ENCODE measurements at regions not wholly inside any gene's neighbourhood (a gene's known extent, or its start where the extent isn't known, plus 50 kb on each side); places are given as distances from the start of the nearest gene placed in this dataset.

DNA sequence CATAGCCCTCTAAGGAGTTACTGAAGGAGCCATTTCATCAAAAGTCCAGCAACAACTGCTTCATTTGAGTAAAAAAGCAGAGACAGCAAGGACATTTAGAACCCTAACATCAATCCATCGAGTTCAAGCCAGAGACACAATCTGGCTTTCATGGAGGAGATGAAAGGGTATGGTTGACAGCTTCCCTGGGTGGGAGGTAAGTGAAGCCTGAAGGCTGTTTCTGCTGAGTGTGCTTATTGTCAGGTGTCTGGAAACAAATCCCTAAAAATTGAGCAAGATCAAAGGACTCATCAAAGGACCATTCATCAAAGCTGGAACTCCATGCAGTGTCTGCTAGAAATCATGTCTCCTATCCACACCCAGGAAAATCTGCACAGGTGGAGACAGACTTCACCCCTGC is 104.4 kb upstream of the CCDC196 start:
- DNase-seq = no peak

DNA sequence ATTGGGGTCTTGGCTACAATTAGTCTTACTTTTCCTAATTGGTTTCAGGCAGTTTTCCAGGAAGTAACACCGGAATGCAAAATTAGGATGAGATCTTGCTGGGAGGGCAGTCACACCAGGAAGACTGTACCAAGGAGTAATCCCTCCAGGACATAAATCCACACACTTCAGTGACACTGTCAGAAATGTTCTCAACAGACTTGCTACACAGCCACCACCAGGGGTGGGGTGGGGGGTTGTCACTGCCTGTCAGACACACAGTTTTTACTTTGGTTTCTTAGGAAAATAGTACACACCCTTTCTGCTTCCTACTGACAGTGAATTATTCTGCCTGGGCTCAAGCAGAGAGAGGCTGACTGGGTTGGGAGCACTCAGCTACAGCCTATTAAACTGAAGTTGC is 102.9 kb upstream of the CCDC196 start:
- no peak for DNase-seq

DNA sequence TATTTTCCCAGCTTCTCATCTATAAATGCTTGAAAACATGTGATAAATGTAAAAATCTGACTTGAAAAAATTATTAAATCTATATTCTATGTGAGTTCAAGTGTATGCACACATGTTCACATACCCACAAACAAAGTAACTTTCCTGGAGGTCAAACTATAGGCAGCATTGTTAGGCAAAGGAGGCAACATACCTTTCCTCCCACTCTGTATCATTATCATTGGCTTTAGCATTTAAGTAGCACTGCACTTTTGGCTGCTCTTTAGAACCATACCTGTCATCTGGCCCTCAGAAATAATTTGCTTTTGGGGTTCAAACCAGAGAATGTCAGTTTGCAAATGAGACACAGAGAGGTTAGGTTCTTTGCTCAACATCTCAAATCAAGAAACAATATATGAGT is 102.4 kb upstream of the CCDC196 start:
- no peak for DNase-seq

DNA sequence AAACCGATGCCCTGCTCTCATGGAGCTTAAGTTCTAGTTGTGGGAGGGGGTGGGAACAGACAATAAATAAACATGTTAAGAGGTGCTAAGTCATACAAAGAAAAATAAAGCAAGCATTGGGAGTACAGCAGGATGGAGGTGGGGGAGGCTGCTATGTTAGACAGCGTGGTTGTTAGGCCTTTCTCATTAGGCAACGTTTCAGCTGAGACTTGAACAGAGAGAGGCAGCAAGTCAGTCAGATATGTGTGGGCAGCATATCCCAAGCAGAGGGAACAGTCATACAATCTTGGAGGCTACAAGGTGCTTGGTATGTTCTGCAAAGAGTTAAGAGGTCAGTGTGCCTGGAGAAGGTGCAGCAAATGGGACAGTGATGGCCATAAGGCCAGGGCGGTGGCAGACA is 97.7 kb upstream of the CCDC196 start:
- DNase-seq = no peak

DNA sequence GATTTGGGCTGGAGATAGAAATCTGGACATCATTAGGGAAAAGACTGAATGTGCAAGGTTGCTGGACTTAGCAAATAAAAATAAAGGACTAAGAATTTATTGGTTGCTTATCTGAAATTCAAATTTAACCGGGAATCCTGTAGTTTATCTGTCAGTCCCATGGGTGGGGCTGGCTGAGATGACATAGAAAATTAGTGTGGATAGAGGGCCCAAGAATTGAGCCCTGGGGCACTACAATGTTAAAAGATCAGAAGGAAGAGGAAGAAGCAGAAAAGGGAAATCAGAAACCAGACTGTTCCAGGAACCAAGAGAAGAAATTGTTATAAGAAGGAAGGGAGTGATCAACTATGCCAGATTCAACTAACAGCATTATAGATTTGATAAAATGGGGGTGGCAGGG is 96.7 kb upstream of the CCDC196 start:
- no peak for DNase-seq

DNA sequence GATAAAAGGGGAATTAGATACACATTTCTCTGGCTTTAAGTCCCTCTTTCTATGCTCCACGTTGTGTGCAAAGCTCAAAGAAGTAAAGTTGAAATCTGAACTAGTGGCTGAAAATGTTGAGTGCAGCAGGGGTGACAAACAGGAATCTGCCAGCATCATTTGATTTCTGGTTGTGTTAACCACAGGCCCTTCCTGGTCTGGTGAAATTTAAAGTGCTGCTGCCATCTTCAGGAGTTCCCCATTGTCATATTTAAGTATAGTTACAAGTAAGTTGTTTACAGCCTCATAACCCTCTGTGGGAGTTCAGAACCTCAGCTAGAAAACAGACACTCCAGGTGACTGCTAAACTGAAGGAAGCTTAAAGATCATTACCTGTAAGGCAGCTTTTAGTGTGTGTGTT is 90.9 kb upstream of the CCDC196 start:
- DNase-seq = peak; percentile 30

DNA sequence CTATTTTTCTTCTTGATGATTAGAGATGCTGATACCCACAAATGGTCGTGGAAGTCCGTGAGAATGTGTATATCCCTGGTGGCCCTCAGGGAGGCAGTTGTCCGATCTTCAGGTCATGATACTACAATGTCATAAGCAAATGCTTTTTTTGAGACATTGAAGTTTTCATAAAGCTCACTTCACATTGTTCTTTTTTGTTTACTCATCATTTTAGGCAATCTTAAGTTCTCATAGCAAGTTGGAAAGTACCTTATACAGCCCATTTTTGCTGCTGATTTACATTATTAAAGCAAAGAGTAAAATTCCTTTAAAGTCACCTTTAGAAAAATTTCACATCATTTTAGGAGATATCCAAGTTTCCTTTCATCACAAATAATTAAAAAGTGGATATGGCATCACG is 90.0 kb upstream of the CCDC196 start:
- no peak for DNase-seq

DNA sequence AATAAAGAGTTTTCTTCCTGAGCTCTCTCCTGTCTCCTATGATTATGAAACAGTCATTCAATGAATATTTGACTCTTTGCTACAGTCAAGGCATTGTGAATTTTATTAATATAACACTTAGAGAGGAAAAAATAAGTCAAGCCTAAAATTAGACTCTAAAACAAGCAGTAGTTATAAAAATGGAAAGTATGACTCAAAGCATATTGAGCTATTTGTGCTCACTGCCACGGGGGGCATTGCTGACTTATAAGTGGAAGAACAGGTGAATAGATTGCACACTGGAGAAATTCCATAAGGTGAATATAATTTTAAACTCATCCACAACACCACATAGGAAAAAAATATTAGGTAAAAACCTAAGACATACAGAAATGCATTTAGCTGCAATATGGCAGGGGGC is 87.7 kb upstream of the CCDC196 start:
- no peak for DNase-seq

DNA sequence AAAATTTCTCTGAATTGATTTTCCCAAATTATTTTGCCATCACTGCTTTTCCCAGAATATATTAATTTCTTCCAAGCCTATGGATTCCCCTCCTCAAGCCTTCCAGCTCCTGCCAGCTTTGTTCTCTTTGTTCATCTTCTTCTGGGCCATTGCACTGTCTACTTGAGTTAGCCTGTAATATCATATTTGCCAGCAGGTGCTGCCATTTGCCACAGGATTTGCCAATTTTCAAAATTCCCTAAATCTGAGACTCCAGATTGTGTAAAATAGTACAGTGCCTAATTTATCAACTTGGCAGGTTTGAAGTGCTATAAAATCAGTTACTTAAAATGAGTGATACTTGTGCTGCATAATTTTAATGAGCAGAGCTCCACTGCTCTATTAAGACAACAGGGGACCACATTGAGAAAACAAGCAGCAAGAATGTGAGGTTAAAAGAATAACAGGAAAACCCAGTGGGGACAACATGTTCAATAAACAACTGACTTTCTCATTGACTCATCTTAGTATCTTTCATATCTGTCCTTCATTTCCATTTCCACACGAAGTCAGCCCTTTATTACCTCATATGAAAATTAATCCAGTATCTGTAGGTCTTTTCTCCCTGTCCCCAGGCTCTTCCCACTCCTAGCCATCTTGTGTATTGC is 84.6 kb upstream of the CCDC196 start:
- no peak for DNase-seq

DNA sequence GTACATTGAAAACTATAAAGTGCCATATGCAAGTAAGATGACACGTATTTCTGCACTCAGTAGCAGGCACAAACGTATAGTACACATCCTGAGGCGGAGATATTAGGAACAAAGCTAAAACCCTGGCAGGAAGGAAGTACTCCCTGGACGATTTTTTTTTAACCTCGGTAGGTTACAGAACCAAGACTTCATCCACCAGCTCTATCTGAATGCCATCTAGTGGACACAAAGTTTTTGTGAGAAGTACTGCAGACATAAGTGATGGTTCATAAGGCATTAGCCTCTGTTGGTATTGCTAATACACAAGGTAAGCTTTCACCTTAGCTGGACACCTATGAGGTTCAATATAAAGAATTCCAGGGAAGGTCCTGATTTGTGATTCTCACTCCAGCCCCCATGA is 83.0 kb upstream of the CCDC196 start:
- DNase-seq = no peak

DNA sequence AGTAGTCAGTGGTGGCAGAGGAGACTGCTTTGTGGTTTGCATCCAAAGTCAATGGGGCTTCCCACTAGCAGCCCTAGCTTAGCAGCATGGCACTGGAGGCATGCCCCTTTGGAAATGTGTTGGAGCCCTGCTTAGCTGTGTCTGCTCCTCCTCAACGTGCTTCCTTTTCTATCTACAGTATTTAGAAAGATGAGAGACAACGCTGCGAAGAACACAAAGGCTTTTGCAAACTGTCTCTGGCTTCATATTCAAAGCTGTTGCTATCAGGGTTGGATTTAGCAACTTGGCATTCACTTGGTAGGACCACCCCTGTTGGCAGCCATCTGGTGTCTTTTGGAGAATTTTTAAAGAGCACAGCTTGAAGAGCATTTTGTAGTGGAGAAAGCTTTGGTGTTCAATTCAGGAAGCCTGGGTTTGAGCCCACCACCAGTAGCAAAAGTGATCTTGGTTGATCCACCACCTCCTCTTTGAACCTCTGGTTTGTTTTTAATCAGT is 82.1 kb upstream of the CCDC196 start:
- no peak for DNase-seq

DNA sequence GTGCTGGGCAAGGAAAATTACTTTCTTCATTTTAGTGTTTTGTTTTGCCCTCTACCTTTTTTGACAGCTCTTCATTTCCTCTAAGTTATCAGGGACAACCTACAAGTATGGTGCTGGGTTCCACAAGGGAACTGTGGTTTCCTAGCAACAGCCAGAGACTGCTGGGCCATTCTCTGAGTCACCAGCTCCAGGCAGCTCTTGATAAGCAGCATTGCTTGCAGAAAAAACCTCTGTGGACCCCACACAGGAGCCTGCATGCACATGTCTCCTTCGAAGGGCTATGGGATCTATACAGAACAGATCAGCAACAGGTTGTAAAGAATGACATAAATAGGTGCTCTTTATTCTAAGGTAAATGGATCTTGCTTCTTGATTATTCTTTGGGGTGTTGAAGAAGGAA is 81.0 kb upstream of the CCDC196 start:
- DNase-seq = no peak

DNA sequence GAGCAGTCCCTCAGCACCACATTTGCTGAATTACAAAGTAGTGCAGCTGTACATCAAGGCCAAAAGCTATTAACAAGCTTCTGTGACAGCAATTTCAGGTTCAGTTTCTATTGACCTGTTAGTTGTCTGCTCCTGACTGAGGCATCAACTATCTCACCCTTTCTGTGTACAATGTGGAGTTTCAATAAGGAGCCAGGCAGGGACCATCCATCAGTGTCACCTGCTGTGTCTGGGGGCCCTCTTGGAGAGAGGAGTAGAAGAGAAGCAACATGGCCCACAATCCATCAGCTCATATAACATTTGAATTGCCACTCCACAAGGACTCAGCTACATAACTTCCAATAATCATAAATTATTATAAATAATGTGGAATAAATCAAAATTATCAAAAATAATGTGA is 72.3 kb upstream of the CCDC196 start:
- DNase-seq = no peak

DNA sequence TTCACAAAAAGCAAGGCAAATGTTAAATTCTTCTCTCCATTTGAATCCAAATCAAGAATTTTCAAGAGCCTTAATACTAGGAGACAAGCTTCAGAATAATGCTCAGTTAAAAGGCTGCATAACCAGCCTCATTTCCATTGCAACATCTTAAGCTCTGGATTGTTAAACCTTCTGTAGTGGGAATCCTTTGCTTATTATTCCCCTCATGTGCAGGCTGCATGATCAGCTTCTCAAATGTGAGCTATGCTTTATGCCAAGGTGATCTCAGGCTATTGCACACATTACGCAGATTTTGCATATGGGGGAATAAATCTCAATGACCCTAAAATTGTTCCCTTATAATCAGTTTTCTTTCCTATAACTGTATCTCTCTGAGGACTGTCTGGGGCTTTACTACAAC is 71.7 kb upstream of the CCDC196 start:
- no peak for DNase-seq

DNA sequence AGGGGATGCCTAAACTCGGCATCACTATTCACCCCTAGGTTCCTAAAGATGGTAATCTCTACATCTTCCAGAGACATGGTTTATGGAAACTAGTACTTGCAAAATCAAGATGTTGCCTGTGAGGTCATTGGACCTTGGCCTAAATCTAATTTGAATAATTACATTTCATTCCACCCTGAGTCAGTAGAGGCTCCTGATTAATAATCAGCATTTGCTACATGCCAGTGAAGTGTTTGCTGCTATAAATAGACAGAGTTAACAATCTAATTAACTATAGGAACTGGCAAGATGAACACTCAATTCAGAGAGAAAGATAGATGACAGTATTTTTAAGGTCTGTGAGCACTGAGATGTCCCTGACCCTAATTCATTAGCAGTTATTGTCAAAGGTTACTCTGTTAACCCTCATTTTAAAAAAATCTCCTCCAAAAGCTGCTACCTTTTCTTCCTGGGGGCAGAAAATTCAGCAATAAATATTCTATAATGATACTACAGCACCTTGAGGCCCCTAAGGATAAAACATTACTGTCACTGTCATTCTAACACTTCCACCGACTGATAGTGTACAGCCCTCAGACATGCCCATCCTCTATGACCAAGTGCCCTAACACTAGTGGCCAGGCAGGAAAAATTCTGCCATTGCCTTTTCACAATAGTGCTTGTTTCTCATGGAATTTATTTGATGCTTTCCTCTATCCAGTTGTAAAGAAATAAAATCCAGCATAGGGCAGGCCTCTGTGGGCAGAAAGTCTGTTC is 65.7 kb upstream of the CCDC196 start:
- DNase-seq = no peak

DNA sequence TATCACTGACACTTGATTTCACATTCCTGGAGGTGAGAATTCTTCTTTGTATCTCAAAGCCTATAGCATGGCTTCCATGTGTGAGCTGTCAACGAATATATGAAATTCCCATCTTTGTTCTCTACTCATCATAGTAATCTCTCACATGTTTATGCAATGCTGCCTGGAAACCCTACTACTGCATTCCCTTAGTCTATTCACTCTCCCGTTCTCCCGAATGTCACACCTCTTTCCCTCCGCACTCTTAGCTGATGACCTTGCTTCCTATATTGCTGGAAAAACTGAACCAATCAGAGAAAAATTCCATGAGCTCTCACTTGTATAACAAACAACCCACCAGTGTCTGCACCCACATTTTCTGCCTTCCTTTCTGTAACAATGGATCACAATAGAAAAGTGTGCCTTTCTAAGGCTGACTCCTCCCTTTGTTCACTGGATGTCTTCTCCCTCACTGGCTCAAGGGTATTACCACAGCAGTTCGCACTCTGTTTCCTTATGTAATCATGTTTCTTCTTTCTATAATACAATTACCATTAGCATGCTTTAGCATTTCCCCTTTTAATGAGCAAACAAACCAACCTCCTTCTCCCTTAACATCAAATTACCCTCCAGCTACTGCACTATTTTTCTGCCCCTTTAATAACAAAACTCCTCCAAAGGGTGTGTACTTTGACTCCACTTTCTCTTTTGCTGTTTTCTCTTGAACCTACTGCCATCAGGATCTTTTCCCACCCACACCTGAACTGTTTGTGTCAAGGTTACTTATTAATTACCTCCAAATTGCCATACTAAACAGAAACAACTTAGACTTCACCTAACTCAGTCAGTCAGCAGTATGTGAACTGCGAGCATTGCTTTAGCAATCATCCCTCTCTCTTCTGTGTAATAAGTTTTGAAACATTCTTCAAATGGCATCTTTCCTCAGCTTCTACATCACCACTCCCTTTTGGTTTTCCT is 63.9 kb upstream of the CCDC196 start:
- no peak for DNase-seq

DNA sequence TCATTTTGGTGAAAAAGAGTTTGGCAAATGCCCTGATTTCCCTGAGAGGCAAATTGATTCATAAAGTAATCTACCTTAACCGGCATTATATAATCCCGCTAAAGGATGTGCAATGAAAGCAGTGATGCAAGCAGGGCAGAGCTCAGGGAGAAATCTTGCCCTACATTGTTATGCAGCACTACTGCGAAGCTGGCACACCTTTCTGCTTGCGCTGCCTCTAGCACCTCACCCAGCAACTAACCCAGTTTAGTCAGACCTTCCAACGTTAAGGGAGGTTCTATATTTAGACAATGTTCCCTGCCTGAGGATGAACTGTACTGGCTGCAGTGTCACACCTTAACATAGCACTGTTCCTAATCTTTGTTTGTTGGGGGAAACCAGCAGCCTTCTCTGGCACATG is 60.8 kb upstream of the CCDC196 start:
- no peak for DNase-seq

DNA sequence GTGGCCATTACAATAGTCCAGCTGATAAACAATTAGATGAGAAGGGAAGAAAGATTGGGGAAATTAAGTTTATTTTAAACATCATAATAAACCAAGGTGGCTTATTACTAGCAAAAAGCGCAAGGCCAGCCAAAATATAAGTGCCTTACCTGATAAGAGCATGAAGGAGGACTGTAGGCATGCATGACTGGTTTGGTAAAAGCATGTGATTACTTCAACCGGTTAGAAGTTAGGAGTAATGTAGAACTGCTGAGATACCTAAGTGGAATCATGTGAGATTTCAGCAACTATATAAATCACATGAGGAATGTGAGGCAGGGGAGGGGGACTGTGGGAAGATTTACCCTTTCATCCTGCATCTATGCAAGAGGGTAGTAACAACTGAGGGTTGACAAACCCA is 59.7 kb upstream of the CCDC196 start:
- DNase-seq = no peak

DNA sequence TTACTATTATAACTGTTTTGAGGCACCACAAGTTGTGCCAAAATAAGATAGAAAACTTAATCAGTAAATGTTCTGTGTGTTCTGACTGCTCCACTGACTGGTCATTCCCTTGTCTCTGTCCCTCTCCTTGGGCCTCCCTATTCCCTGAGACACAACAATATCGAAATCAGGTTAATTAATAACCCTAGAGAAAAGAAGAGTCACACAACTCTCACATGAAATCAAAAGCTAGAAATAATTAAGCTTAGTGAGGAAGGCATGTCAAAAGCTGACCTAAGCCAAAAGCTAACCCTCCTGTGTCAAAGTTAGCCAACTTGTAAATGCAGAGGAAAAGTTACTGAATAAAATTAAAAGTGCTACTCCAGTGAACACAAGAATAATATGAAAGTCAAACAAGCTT is 53.8 kb upstream of the CCDC196 start:
- no peak for DNase-seq

DNA sequence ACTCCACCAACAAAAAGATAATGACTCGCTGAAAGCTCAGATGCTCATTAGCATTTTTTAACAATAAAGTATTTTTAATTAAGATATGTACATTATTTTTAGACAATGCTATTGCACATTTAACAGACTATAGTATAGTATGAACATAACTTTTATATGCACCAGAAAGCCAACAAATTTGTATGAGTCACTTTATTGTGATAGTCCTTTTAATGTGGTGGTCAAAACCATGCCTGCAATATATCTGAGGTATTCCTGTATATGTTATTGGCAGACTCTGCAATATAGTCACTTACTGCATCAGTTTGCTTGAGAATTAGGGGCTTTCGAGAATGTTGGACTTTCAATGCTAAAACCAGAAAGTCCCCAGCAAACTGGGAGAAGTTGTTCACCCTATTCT is 51.7 kb upstream of the CCDC196 start:
- no peak for DNase-seq

DNA sequence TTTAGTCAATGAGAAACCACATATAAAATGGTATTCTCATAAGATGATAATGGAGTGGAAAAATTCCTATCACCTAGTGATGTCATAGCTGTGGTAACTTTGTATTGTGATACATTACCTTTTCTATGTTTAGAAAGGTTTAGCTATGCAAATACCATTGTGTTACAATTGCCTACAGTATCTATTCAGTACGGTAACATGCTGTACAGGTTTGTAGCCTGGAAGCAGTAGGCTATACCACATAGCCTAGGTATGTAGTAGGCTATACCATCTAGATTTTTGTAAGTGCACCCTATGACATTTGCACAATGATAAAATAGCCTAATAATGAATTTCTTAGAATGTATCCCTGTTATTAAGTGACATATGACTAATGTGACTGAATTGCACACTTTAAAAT is 50.5 kb upstream of the CCDC196 start:
- no peak for DNase-seq
